Endothelial cell (in vitro differentiated cells): ENCODE measurements at regions not wholly inside any gene's neighbourhood (a gene's known extent, or its start where the extent isn't known, plus 50 kb on each side); places are given as distances from the start of the nearest gene placed in this dataset.

Experiments used
- DNase-seq: peaks from one replicate; pipeline ENCODE4 v3.0.0; 2021; ENCODE audit warnings: low spot score
- H3K27ac Mint-ChIP-seq: one replicate; pipeline ENCODE4 v1.8.0; 2021; ENCODE audit warnings: mixed read lengths, inconsistent platforms; ENCODE audit not compliant: unreplicated experiment
- H3K27me3 Mint-ChIP-seq: one replicate; pipeline ENCODE4 v1.8.0; 2021; ENCODE audit warnings: mild to moderate bottlenecking, moderate library complexity, mixed read lengths, inconsistent platforms; ENCODE audit not compliant: unreplicated experiment
- H3K36me3 Mint-ChIP-seq: one replicate; pipeline ENCODE4 v1.8.0; 2021; ENCODE audit warnings: mild to moderate bottlenecking, low read depth, mixed read lengths, inconsistent platforms; ENCODE audit not compliant: unreplicated experiment
- H3K4me1 Mint-ChIP-seq: one replicate; pipeline ENCODE4 v1.8.0; 2021; ENCODE audit warnings: mild to moderate bottlenecking, mixed read lengths, inconsistent platforms; ENCODE audit not compliant: unreplicated experiment
- H3K4me3 Mint-ChIP-seq: one replicate; pipeline ENCODE4 v1.8.0; 2021; ENCODE audit warnings: mild to moderate bottlenecking, mixed read lengths, inconsistent platforms; ENCODE audit not compliant: unreplicated experiment
- H3K9me3 Mint-ChIP-seq: one replicate; pipeline ENCODE4 v1.8.0; 2021; ENCODE audit warnings: mixed read lengths, inconsistent platforms; ENCODE audit not compliant: unreplicated experiment
- CTCF ChIP-seq: fragments of 200-600 bp; sonication (generic); IDR thresholded peaks from one replicate; pipeline ENCODE4 v1.5.0; 2021; ENCODE audit warnings: antibody characterized with exemption; ENCODE audit not compliant: unreplicated experiment

DNA sequence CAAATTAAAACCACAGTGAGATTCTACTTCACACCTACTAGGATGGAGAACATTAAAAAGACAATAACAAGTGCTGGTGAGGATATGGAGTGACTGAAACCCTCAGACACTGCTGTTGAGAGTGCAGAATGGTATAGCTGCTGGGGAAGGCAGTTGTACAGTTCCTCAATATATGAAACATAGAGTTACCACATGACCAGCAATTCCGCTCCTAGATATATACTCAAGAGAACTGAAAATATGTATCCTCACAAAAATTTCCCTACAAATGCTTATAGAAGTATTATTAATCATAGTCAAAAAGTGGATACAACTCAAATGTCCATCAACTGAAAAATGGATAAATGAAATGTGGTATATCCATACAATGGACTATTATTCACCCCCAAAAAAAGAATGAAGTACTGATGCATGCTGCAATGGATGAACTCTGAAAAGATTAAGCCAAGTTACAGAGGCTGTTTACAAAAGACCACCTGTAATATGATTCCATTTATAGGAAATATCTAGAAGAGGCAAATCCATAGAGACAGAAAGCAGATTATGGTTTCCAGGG lies 164.7 kb upstream of the IGF1R start:
- H3K27me3 Mint-ChIP-seq, result no peaks in the 10 kb centered on the region
- no peak for TF ChIP-seq CTCF
- no peaks in the 10 kb centered on the region for H3K9me3 Mint-ChIP-seq
- DNase-seq, result no peak
- no peak overlapping the region for H3K27ac Mint-ChIP-seq
- H3K4me3 Mint-ChIP-seq, result no peak overlapping the region
- no peaks in the 10 kb centered on the region for H3K36me3 Mint-ChIP-seq
- H3K4me1 Mint-ChIP-seq, result no peaks in the 10 kb centered on the region

- H3K4me1 Mint-ChIP-seq, result no peaks in the 10 kb centered on the region
- H3K27ac Mint-ChIP-seq, result no peak overlapping the region
- no peak for TF ChIP-seq CTCF
- H3K36me3 Mint-ChIP-seq, result no peaks in the 10 kb centered on the region
- H3K27me3 Mint-ChIP-seq, result no peaks in the 10 kb centered on the region
- DNase-seq, result no peak
- H3K4me3 Mint-ChIP-seq, result no peak overlapping the region
- no peaks in the 10 kb centered on the region for H3K9me3 Mint-ChIP-seq
These were observed 163.4 kb upstream of the IGF1R start for GRCh38 chr15:98484914-98485313.

DNA sequence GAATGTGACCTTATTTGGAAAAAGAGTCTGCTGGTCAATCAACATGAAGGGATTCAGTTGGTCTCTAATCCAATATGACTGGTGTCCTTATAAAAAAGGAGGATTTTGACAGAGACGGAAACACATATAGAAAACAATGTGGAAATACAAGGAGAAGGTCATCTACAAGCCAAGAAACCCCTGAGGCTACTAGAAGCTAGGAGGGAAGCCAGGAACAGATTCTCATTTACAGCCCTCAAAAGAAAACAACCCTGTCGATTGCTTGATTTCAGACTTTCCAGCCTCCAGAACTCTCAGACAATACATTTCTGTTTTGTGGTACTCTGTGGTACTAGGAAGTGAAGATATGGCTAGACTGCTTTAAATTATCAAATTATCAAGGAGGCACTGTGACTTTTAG lies 162.9 kb upstream of the IGF1R start:
- Mint-ChIP-seq H3K9me3 (no peaks in the 10 kb centered on the region), H3K27ac (no peak overlapping the region), H3K4me1 (no peaks in the 10 kb centered on the region), H3K27me3 (no peaks in the 10 kb centered on the region), H3K4me3 (no peak overlapping the region), H3K36me3 (no peaks in the 10 kb centered on the region)
- no peak for DNase-seq
- no peak for TF ChIP-seq CTCF

DNA sequence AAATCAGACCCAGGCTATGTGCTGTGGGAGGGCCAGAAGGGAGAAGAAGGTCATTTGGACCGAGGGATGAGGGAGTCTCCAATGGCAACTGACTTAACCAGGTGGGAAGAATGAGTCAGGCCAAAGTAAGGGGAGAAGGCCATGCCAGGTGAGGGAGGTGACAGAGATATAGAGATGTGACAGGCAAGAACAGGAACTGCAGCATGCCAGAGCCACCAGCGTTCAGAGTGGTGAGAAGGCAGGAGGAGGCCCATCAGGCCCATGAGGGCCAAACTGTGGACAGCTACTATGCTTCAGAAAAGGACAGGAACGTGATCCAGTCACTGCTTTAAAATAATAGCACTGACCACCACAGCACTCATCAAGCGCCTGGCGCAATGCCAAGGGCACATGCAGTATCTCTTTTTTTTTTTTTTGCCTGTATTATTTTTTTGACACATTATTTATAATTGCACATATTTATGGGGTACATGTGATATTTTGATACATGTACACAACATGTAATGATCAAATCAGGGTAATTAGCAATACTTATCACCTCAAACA lies 154.3 kb upstream of the IGF1R start:
- no peak overlapping the region for H3K4me3 Mint-ChIP-seq
- no peaks in the 10 kb centered on the region for H3K27me3 Mint-ChIP-seq
- H3K36me3 Mint-ChIP-seq, result no peaks in the 10 kb centered on the region
- DNase-seq, result no peak
- H3K9me3 Mint-ChIP-seq, result no peaks in the 10 kb centered on the region
- no peak for TF ChIP-seq CTCF
- no peaks in the 10 kb centered on the region for H3K4me1 Mint-ChIP-seq
- no peak overlapping the region for H3K27ac Mint-ChIP-seq

- Mint-ChIP-seq H3K36me3 (no peaks in the 10 kb centered on the region), H3K9me3 (no peaks in the 10 kb centered on the region), H3K27me3 (peaks cover 4% of the 10 kb centered on the region), H3K4me3 (no peak overlapping the region), H3K4me1 (no peaks in the 10 kb centered on the region), H3K27ac (no peak overlapping the region)
- no peak for DNase-seq
- TF ChIP-seq CTCF, result no peak
These were observed 147.1 kb upstream of the IGF1R start for GRCh38 chr15:98501192-98501591.
